NCI-H2107 (cell line): ENCODE measurements at regions not wholly inside any gene's neighbourhood (a gene's known extent, or its start where the extent isn't known, plus 50 kb on each side); places are given as distances from the start of the nearest gene placed in this dataset.

Experiments used
- DNase-seq: peaks from one replicate; lab custom pipeline; 2025; lab: John Stamatoyannopoulos, UW

DNA sequence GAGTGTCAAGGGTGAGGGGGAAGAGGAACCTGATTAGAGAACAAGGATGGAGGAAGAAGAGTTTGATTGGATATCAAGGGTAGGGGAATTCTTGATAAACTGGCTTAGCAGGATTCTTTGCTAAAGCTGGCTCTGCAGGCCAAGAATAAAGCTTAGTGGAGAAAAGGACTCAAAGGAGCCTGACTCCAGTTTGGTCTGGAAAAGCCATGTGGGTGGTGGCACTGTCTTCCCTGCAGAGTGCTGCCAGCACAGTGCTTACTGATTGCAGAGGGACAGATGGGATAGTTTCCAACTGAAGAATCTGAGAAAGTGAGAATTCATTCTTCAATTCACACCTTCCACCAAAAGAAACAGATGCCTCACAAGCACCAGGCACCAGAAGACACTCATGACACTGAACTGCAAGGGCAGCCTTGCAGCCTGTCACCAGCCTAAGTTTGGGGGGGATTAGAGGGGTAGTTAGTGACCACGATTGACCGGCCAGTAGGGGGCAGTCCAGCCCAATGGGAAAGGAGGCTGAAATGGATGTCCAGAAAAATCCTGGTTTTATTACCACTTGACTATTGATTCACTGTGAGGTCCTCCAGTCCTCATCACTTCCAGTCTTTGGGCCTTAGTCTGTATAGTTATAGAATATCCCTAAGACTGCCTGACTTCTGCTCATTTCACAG is 334.5 kb downstream of the SMAD2 start:
- DNase-seq = no peak

DNA sequence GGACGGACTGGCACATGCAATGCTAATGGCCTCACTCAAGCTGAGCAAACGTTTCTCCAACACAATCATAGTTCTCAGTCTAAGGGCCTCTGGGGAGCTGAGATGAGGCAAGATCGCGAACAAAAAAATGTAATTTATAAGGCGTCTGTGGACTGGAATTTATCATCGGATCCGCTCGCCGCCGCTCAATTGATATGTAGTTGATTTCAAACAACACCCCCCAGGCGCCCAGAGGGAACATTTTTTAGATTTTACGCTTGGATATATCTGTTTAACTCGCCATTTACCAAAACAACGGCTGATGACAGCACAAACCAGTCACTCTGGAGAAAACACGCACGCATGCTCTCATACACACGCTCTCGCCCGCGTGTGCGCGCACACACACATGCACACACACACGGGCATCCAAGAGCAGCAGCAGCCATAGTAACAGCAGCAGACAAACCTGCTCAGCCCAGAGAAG is 335.8 kb downstream of the SMAD2 start:
- DNase-seq = peak; percentile 70

DNA sequence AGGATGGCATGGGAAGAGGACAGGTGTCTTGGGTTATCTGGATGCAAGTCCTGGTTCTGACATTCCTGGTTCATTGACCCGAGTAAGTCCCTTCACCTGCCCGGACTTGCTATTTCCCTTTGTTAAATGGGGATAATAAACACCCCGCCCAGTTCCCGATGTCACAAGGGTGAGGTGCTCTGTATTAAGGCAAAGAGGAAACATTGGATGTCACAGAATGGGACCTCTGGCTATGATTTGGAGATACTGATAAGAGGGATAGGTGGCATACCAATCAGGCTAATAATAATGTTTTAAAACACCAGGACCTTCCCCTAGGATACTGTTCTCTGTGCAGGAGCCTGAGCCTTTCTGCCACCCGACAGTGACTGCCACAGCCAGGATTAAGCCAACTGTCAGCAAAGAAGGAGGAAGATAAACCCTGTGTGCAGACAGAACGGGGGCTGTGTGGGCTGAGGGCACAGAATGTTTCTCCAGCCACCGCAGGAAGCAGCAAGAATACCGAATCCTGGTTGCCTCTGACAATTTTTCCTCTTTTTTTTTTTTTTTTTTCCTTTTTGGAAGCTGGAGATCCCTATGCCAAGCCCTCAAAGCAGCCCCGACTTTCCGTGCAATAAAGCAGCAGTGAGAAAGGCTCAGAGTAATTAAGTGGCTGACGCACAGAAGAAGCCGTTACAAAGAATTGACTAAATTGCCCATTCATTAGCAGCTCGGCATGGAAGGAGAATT is 336.6 kb downstream of the SMAD2 start:
- peak; percentile 75 for DNase-seq

DNA sequence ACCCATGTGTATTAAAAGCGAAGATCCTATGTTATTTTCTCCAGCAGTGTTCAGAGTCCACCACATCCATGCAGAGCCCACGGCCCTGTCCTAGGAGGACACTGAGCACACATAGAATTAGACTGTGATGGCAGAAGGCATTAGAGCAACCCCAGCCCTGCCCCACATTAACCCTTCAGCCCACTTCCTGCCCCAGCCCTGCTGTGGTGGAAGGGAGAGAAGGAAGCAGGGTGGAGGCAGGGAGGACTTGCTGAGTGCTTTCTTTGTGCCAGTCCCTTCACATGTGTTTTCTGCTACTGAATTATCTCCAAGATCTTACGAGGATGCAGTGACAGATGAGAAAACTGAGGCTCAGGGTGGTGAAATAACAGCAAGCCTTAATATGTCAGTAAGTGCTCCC is 339.0 kb downstream of the SMAD2 start:
- DNase-seq = no peak

DNA sequence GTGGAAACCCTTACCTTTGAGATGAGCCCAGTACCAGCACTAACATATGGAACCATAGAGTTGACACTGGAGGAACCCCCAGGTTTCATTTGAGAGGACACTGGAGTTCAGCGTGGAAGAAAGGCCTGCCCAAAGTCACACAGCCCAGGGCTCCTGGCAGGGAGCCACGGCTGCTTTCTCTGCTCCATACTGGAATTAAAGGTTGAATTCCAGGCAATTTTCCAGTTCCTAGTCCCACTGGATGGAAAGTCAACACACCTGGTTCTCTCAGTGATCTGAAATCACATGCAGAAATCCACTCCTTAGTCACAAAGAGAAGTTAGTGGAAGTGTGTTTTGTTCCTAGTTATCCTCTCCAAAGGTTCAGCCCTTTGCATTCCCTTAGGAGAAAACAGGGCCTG is 336.1 kb upstream of the SKOR2 start:
- no peak for DNase-seq

DNA sequence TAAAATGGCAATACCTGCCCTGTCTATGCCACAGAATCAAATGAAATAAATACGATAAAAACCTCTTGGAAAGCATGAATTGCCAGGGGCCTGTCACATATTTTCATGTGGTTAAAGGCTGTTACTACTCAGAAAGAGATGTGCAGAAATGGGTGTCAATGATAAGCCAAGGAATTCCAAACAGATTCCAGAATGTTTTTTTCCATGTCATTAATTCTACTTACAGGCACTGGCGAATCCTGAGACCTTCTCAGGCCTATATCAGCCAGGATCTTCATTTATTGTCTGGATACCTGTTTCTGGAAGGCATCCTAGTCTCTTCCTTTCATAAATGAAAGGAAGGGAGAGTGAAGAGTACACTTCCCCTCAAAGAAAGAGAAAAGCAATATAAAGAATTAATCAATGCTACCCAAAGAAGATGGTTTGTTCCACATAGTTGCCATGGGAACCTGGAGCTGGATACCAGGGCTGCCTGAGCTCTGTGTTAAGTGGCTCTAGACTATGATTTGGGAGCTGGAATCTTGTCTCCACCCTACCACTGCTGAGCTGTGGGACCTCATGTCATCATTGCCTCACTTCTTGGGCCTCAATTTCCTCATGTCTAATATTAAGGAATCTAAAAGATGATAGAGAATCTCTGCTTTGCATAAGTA is 335.1 kb upstream of the SKOR2 start:
- DNase-seq = no peak

DNA sequence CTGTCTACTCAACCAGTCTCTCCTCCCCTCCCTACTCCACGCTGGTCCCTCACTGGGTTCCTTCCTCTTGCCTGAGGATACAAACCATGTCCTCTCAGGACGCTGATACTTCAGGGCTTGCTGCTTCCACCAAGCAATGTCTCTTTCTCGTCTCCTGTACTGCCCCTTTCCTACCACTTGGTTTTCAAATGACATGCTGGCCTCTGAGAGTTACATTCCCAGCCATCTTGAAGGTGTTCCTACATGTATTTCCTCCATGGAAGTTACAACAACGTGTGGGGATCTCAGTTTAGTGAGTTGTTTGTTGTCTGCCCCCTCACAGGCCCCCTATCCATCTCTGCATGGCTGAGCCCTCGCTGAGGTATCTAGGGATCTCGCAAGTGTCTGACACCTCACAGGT is 334.5 kb upstream of the SKOR2 start:
- DNase-seq = no peak

DNA sequence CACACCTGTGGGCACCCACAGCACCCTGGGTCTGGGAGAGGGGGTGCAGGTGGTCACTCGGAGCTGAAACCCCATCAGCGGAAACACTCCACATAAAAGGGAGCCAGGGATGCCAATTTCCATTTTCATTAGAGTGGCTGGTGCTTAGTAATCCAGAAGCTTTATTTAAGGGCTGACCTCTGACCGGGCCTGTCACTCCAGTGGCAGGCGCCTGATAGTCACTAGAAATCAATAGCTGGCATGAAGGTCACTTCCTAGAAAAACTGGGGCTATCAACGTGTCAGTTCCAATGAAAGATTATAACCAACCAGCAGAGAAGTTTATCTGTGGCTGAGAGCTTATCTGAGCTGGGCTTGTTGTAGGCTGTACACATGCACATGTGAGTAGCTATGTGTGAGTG is 333.7 kb upstream of the SKOR2 start:
- DNase-seq = no peak

DNA sequence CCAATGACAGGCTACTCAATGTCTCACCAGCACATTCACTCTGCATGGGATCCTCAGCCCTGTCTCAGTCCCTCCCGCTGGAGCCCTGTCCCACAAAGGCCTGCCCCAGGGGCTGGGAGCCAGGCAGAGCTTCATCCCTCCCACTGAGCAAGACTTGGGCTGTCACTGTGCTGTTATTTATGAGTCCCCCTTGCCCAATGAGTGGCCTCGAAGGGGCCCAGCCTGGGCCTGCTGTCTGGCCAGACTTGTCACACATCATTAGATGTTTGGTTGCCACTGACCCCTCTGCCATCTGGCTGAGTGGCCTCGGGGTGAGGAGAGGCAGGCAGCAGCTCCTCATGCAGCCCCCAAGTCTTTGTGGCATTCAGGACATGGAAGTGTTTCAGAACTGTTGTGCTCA is 330.6 kb upstream of the SKOR2 start:
- no peak for DNase-seq

DNA sequence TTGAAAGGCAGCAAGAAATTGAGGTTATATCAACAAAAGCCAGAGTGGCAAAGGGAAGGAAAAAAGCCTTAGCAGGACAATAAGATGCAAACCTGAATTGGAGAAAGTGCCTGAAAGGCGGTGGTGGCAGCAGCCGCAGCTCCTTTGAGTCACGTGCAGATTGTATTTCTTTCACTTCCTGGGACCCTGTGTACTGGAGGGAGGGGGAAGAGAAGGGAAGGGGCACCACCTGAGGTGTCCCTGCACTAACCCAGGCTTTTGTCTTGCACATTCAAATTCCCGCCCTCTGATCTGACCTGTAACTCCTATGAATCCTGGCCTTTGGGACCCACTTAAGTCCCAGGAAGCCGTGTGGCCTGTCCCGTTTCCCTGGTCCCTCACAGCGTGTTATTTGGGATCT is 326.1 kb upstream of the SKOR2 start:
- DNase-seq = no peak

DNA sequence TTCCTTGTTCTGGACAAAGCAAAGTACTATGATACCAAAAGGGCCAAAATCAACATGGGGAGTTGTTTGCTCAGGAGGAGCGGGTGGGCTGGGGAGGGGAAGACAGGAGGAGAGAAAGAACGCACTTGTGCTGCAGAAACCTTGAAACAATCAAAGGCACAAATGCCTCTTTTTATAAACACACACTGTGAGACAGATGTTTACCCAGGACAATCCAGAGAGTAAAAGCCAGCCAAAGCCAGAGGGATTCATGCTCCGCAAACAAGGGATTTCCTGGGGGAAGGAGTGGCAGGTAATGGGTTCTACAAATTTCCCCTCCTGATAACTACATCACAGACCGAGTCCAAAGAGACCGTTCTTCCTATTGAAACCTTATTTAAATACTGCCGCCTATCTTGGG is 323.5 kb upstream of the SKOR2 start:
- DNase-seq = no peak

DNA sequence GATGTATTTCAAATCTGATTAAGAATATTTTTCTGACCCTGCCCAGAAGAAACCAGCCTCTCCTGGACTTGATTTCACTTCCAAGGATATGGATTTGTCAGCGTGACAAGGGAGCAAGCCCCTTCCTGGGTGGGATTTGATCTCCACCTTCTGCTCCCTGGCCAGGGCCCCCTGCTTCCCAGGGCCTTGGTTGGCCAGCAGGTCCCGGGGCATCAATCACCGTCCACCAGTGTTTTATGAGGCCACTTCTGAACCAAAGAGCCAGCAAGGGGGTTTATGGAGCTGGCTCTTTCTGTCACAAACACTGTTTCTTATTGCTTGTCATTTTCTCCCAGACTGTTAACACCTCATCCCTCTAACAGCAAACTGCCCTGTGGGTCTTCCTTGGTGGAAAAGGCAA is 320.5 kb upstream of the SKOR2 start:
- DNase-seq = no peak

DNA sequence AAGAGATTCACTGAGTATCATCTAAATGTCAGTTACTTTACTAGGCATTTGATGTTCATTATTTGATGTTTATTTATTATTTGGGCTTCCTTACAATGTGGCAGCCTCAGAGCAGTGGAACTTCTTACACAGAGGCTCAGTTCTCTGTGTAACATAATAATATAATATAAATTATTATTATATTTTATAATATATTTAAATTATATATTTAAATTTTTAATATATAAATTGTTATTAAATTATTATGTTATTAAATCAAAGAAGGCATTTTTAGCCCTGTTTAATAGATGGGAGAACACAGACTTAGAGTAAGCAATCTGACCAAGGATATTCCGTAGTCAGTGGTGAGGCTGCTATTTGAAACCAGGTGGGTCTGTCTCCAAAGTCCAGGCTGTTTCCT is 315.3 kb upstream of the SKOR2 start:
- no peak for DNase-seq

DNA sequence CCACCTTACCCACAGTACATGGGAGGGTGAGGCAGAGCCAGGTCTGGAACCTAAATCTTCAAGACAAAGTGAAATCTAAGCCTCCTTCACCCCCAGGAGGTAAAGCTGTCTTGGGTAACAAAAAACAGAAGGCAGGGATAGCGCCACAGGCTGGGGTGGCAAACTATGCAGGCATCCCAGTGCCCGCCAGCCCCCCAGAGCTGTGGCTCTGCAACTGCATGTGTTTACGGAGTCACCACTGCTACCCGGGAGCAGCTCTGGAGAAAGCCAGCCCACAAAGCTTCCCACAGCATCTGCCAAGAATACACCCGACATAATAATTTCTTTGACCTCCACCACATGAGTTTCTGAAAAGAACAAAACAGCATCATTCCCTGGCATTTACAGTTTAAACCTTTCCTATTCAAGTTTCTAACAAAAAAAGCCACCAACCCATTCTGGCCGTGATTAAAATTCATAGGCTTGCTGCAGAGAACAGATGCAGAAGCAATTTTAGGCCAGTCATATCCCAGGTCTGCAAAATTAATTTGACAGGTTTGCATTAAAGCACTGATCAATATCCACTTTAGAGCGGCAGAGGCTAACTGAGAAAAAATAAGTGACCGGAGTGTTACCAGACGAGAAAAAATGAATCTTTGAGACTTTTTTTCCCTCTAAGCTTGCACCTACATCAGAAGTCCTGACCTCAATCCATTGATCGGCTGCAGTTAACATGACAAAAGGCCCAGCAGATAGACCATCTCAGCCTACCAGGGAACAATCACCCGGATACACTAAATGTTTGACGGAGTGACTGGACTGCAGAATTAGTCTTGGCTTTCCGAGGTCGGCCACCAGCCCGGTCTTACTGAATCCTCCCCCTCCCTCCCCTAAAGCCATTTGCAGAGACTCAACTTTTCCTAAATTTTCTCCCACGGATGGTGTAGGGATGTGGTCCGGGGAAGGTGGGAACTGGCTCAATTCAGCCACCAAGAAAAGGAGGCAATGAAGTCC is 309.6 kb upstream of the SKOR2 start:
- DNase-seq = no peak

DNA sequence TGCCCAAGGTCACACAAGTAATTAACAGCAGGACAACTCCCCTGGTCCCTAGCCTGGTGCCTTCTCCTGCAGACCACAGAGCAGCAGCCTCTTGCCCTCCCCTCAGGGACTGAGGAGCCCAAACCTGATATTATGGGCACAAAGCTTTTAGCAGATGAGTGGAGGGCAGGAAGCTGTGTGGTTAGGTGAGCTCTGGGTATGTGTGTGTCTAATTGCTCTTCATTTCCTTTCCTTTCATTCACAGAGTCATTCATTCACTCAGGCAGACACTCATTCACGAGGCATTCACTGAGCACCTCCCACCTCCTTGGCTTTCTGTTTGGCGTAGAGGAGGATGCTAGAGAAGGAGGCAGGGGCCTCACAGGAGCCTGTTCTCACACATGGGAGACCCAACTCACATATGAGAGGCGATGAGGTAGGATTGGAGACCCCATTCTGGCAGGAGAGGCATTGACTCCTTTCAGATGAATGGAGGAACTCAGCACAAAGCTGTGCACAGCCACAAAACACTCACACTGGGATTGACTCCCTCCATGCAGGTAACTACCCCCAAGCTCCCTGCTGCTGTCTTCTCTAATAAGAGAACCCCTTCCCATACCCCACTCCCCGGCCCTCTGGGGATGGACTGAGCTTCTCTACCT is 306.8 kb upstream of the SKOR2 start:
- DNase-seq = no peak

DNA sequence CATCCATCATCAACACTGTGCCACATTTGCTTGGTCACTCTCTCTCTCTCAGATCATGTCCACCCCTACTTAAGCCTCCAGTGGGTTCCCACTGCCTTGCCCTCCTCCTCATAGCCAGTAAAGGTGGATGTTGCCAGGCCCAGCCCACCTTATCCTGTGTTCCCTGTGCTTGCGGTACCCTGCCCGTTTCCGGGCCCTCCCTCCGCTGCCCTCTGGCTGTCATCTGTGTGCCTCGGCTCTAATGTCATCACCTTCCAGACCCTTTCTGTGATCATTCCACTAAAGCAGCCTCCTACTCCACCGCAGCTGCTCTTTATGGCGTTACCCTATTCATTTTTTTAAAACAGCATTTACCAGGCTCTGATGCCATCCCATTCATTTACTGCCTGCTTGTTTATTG is 305.7 kb upstream of the SKOR2 start:
- no peak for DNase-seq

DNA sequence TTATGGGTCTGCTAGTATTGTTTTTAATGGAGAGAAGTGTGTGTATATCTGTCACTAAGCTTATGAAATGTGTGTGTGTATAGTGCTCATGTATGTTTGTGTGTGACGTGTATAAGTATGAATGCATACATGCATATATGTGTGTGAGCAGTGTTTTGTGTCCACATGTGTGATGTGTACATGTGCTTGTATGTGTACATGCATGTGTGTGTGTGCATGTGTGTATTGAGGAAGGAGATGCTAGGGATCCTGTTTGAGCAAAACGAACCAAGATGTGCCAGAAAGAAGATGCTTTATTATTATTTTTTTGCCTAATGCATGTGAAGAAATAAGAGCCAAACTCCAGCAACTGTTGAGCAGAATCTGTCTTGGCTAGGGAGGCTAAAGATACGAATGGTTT is 301.3 kb upstream of the SKOR2 start:
- no peak for DNase-seq

DNA sequence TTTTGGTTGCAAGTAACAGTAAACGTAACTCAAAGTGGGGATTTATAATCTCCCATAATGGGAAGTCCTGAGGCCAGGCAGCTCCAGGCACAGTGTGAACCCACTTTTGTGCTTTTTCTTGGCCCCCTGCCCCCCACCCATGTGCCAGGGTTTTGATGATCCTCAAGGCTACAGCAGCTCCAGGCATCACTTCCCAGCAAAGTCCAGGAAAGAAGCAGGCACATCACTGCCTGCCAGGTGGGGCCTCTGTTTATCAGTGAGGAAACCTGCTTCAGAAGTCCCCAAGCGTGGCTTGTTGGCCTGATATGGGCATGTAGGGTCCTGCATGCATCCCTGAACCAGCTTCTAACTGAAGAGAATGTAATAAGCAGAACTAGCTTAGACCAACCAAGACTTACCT is 299.2 kb upstream of the SKOR2 start:
- no peak for DNase-seq

DNA sequence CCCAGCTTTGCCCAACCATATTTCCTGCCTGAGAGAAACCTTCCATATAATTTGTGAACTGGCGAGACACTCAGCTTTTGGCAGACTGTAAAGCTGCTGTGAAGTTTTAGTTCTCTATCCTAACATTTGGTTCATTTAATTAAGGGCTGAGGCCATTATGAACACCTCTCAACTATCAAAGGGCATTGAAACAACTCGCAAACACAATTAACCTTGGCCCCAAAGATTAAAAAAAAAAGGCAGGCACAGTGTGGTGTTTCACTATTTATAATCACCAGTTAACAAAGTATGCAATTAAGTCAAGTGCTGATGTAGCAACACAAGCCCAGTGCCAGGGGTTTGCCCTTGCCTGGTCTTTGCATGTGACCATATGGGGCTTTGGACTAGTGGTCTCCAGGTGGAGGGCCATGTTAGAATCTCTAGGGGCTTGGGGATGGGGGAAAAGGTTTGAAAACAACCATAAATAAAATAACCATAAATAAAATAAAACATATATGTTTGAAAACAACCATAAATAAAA is 297.6 kb upstream of the SKOR2 start:
- no peak for DNase-seq

DNA sequence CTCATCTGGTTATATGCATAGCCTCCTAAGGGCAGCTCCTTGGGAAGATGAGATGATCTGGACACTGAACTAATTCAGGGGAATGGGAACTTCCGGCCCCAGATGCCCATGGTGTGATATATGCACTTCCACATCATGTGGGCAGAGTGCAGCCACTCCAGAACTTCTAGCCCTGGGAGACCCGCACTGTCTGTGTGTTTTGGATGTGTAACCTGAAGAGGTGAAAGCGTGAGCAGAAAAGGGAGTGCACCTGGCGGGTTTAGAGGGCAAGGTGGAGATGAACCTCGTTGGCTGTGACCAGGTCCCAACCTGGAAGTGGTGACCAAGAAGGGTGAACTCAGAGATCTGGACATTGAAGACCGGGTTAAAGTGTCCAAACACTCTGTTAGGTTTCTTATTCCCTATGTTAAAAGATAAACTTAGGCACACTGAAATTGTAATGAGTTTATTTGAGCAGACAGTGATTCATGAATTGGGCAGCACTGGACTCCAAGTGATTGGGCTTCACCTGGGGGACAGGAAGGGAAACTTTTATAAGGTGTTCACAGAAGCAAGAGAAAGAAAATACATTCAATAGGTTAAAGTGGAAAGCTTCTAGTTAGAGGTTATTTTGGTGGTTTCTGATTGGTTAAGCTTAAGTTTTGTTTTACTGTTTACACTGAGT is 296.2 kb upstream of the SKOR2 start:
- DNase-seq = no peak

DNA sequence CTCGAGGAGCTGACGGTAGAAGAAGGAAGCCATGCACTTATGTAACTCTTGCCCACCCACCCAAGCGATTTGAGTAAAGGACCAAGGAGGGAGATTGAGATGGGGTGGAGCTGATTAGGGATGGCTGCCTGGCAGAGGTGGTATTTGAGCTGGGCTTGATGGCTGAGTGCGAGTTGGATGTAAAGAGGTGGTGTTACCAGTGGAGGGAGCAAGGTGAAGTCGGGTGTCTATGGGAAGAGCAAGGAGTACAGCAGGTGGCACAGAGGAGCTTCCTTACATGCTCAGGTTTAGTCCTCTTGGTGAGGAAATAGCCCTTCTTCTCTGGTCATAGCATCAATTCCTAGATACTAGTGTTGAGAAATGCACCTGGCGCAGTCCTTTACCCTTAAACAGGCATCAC is 294.2 kb upstream of the SKOR2 start:
- DNase-seq = no peak
